ENCODE measurements at regions not wholly inside any gene's neighbourhood (a gene's known extent, or its start where the extent isn't known, plus 50 kb on each side); places are given as distances from the start of the nearest gene placed in this dataset.

- ATAC-seq (ENCODE audit: low read depth) = no peak
- Histone ChIP-seq H3K36me3 (ENCODE audit: low read depth) (no peaks in the 10 kb centered on the region), H3K27me3 (ENCODE audit: insufficient read depth, poor library complexity, severe bottlenecking) (peaks cover 12% of the 10 kb centered on the region), H3K27ac (ENCODE audit: poor library complexity, severe bottlenecking) (no peak overlapping the region), H3K4me1 (ENCODE audit: insufficient read depth, poor library complexity, severe bottlenecking) (no peaks in the 10 kb centered on the region), H3K4me3 (ENCODE audit: severe bottlenecking) (no peak overlapping the region), H3K9me3 (ENCODE audit: severe bottlenecking) (no peaks in the 10 kb centered on the region)
- TF ChIP-seq CTCF (IDR thresholded peaks at IDR 0.05; ENCODE audit: poor library complexity, severe bottlenecking) = no peak
- no peak for DNase-seq (ENCODE audit: low spot score)
These were observed 120.3 kb upstream of the CADPS start for GRCh38 chr3:62995530-62995929.

GRCh38 chr3:62997369-62997768 is 122.2 kb upstream of the CADPS start:
- no peak overlapping the region for H3K27ac ChIP-seq (ENCODE audit: poor library complexity, severe bottlenecking)
- TF ChIP-seq CTCF (IDR thresholded peaks at IDR 0.05; ENCODE audit: poor library complexity, severe bottlenecking) = no peak
- ATAC-seq (ENCODE audit: low read depth) = no peak

GRCh38 chr3:62999158-62999557 is 123.9 kb upstream of the CADPS start:
- Histone ChIP-seq H3K36me3 (ENCODE audit: low read depth) (no peaks in the 10 kb centered on the region), H3K4me1 (ENCODE audit: insufficient read depth, poor library complexity, severe bottlenecking) (no peaks in the 10 kb centered on the region), H3K27ac (ENCODE audit: poor library complexity, severe bottlenecking) (no peak overlapping the region), H3K4me3 (ENCODE audit: severe bottlenecking) (no peak overlapping the region), H3K9me3 (ENCODE audit: severe bottlenecking) (no peaks in the 10 kb centered on the region), H3K27me3 (ENCODE audit: insufficient read depth, poor library complexity, severe bottlenecking) (peaks cover 16% of the 10 kb centered on the region)
- TF ChIP-seq CTCF (IDR thresholded peaks at IDR 0.05; ENCODE audit: poor library complexity, severe bottlenecking) = no peak
- no peak for DNase-seq (ENCODE audit: low spot score)
- ATAC-seq (ENCODE audit: low read depth) = no peak

More at GRCh38 chr3:62997369-62997768, 122.2 kb upstream of the CADPS start:
- no peaks in the 10 kb centered on the region for H3K36me3 ChIP-seq (ENCODE audit: low read depth)
- no peak for DNase-seq (ENCODE audit: low spot score)
- no peaks in the 10 kb centered on the region for H3K9me3 ChIP-seq (ENCODE audit: severe bottlenecking)
- H3K4me3 ChIP-seq (ENCODE audit: severe bottlenecking) = no peak overlapping the region
- H3K4me1 ChIP-seq (ENCODE audit: insufficient read depth, poor library complexity, severe bottlenecking) = no peaks in the 10 kb centered on the region
- H3K27me3 ChIP-seq (ENCODE audit: insufficient read depth, poor library complexity, severe bottlenecking) = peaks cover 5% of the 10 kb centered on the region

GRCh38 chr3:62999791-63000190 is 124.6 kb upstream of the CADPS start:
- ATAC-seq (ENCODE audit: low read depth) = no peak
- H3K27me3 ChIP-seq (ENCODE audit: insufficient read depth, poor library complexity, severe bottlenecking) = peaks cover 16% of the 10 kb centered on the region
- no peaks in the 10 kb centered on the region for H3K4me1 ChIP-seq (ENCODE audit: insufficient read depth, poor library complexity, severe bottlenecking)
- TF ChIP-seq CTCF (IDR thresholded peaks at IDR 0.05; ENCODE audit: poor library complexity, severe bottlenecking) = no peak
- H3K9me3 ChIP-seq (ENCODE audit: severe bottlenecking) = no peaks in the 10 kb centered on the region
- H3K36me3 ChIP-seq (ENCODE audit: low read depth) = no peaks in the 10 kb centered on the region
- no peak overlapping the region for H3K4me3 ChIP-seq (ENCODE audit: severe bottlenecking)
- DNase-seq (ENCODE audit: low spot score) = no peak
- H3K27ac ChIP-seq (ENCODE audit: poor library complexity, severe bottlenecking) = no peak overlapping the region

- H3K36me3 ChIP-seq (ENCODE audit: low read depth) = no peaks in the 10 kb centered on the region
- H3K27ac ChIP-seq (ENCODE audit: poor library complexity, severe bottlenecking) = no peak overlapping the region
- no peak overlapping the region for H3K4me3 ChIP-seq (ENCODE audit: severe bottlenecking)
- H3K27me3 ChIP-seq (ENCODE audit: insufficient read depth, poor library complexity, severe bottlenecking) = peaks cover 21% of the 10 kb centered on the region
- no peak for TF ChIP-seq CTCF (IDR thresholded peaks at IDR 0.05; ENCODE audit: poor library complexity, severe bottlenecking)
- H3K4me1 ChIP-seq (ENCODE audit: insufficient read depth, poor library complexity, severe bottlenecking) = no peaks in the 10 kb centered on the region
- DNase-seq (ENCODE audit: low spot score) (no peak), ATAC-seq (ENCODE audit: low read depth) (no peak)
- H3K9me3 ChIP-seq (ENCODE audit: severe bottlenecking) = no peaks in the 10 kb centered on the region
These were observed 129.2 kb upstream of the CADPS start for GRCh38 chr3:63004448-63004847.
